DMS53 treated with DMSO at 0.1 percent for 48 hours (cell line): ENCODE measurements at regions not wholly inside any gene's neighbourhood (a gene's known extent, or its start where the extent isn't known, plus 50 kb on each side); places are given as distances from the start of the nearest gene placed in this dataset.

Source experiments
- DNase-seq: peaks from one replicate; lab custom pipeline; 2025; ENCODE audit not compliant: unreplicated experiment; lab: John Stamatoyannopoulos, UW

DNA sequence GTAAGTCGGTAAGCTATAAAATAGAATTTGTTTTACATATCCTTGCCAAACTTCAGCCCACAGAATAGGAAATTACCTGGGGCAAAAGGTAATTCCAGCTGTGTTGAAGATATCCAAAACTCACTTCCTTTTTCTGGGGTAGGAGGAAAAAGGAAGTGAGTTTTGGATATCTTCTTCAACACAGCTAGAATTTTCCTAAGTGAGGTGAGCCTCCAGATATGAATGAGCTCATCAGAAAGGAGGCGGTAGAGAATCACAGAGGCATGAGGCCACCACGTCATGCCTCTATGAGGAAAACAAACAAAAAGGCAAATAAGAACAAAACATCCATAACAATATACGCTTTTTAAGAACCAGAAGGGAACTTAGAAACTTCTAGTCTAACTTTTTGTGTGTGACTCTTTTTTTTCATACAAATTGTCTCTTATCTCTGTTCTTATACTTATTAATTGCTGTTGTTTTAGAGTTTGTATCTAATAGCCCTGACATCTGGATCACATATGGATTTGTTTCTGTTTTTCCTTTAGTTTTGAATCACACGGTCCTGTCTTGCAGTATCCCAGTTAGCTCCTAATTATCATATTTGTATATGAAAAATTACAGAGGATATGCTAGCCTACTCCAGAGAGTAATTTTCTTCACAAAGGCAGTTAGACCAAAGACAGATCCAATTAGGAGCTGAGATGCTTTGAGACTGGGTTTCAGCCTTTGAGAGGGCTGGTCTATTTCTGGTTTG lies 104.5 kb downstream of the RBM43 start:
- no peak for DNase-seq

DNA sequence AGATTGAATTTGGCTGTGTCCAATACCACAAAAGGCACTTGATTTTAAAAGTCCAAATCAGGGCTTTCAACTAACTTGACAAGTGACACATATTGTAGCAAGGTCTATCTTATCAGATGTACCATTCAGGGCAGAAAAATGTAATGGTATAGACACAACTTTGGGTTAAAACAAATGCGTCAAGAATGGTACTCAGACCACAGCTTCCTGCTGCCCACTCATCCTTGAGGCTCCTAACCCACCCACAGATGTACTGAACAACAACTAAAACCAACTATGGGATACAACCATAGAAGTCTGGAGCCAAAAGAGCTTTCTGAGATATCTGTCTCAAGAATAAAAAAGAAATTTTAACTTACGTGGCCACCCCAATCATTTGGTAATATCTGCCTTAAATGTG lies 105.2 kb downstream of the RBM43 start:
- no peak for DNase-seq

DNA sequence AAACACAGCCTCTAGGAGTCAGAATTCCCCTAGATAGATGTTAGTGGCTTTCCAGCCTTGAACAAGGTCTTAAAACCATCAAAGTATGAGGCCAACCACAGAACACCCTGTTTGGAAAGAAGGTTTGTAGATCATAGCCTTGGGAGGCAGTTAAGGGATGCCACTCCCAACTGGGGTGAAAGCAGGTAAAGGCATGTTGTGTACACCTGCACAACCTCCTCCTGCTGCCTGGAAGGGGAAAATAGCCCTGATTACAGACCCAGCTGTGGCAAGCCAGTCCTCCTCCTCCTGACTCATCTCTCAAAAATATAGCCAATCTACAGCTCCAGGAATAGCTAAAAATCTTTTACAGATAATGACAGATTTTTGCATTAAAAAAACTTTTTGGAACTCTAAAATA lies 108.1 kb downstream of the RBM43 start:
- DNase-seq = no peak

DNA sequence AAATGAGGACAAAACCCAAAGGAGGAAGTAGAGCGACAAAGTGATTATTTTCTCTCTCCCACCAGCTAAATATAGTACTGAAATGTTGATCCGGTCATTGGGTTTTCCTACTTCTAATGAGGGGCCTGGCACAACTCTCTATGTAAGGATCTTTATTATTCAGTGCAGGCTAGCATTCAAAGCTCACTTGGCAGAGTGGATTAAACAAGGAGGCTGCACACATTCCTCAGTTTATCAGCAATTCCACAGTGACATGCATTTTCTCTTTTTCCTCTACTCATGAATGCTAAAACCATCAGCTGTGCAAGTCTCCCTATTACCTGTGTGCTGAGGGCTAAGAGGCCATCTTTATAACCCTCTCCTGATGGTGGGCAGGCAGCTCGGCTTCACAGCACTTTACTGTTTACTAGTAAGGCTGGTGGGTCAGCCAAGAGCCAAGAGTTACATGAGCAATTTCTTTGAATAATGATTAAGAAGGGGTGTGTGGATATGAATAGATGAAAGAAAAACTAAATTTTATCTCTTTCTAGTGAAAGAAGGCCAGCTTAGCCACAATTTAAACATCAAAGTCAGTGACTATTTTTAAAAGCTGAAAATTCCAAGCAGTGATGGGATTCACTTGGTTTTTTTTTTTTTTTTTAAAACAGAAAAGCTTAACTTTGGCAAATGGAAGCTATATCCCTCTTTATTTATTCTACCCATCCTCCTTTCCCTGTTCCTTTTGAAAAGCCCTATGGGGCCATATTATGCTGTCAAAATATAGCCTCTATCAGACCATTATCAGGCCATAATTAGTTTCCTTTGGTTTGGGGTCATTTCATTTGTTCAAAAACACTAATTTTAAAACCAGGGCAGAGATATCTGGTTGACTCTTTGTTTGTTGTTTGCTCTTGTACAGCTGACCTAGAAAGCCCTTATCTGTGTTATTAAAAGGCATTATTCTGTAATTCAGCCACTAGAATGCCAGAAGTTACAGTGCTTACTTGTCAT lies 111.0 kb downstream of the RBM43 start:
- DNase-seq = no peak

DNA sequence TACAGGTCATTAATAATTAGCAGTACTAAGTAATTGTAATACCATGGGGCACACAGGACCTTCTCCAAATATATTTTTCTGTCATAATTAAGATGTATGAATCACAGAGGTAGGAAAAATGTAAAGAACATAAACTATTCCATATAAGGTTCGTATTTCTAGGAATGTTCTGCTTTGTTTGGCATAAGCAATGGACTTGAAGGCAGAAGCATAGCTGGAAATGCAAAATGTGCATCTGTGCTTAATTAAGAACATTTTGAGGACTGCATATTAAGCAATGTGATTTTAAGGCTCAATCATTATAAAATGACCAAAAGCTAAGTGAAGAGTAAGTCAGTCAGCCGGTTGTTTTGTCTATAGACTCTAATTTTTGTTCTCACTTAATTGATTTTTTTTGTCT lies 123.2 kb downstream of the RBM43 start:
- DNase-seq = no peak

DNA sequence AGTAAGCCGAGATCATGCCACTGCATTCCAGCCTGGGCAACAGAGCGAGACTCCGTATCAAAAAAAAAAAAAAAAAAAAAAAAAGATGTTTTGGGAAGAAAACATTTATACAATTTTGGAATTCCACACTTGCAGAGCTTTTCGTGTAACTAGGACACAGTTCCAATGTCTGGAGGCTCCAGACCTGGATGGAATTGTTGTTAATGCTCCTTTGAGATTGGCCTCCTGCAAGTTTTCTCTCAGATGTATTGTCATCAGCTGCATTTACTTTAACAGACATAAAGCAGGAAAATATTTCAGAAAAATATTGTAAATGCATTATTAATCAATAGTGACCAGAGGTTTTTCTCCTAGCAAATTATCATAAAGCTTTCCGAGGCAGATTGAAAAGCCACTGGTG lies 124.1 kb downstream of the RBM43 start:
- DNase-seq = no peak

DNA sequence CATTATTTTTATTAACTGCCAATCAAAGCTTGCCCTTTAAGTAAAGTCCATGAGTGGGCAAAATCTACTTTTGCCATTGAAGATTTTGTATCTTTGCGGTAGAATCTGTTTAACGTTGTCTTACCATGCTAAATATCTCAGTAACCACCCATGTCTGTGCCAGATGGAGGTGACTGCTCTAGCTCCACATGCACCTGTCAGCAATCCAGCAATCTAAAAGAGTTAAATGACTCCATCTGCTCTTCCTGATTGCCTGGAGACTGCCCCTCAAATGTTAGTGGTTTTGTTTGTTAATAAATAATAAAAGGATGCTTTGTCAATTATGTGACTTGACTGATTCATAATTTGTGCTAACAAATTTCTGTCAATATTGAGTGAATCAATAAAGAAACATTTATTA lies 141.7 kb downstream of the RBM43 start:
- no peak for DNase-seq

DNA sequence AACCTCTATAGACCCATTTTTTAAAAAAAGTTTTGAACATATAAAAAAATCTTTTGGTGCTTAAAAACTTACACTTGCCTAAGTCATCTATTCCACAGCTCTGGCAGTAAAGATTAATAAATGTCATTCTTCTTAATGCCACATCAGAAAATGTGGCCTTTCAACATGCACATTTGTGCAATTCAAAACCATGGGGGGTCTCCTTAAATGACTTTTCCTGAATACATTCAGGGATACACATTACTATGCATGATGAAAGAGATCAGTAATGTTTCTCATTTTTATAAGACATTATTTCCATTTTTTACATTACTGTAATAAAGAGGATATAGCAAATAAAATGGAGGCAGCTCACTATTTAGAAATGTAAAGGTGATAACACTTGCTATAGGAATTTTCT lies 142.3 kb downstream of the RBM43 start:
- no peak for DNase-seq

DNA sequence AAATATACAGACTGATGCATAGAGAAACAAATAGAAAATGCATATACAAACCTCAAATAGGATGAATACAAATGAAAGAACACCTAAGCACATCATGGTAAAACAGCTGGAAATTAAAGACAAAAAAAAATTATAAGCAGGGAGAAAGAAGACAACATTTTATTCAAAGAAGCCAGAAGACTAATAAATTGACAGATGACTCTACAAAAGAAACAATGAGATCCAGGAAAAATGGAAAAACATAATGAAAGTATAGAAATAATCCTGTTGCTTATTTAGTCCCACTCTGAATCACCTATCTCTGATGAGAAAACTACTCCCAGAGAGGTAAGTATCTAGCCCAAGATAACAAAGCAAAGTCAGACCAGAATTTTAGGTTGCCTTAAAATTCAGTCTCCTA lies 143.4 kb downstream of the RBM43 start:
- DNase-seq = no peak

DNA sequence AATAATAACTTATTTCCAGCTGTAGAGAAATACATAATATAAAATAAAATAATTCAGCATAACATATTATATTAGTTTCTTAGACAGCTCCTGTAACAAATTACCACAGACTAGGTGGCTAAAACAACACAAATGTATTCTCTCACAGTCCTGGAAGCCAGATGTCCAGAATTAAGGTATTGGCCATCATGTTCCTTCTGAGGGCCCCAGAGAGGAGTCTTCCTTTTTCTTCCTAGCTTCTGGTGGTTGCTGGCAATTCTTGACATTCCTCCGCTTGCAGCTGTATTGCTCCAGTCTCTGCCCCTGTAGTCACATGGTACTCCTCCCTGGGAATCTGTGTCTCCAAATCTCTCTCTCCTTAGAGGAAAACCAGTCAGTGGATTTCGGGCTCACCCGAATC lies 146.8 kb downstream of the RBM43 start:
- no peak for DNase-seq

DNA sequence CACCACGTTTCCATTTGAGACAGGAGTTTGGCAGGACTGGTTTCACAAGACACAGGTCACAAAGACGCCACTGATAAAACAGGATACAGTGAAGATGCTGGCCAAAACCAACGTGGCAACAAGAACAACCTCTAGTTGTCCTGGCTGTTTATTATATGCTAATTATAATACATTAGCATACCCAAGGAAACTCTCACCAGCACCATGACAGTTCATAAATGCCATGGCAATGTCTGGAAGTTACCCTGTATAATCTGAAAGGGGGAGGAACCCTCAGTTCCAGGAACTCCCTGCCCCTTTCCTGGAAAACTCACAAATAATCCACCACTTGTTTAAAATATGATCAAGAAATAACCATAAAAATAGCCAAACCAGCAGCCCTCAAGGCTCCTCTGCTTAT lies 148.3 kb downstream of the RBM43 start:
- no peak for DNase-seq

DNA sequence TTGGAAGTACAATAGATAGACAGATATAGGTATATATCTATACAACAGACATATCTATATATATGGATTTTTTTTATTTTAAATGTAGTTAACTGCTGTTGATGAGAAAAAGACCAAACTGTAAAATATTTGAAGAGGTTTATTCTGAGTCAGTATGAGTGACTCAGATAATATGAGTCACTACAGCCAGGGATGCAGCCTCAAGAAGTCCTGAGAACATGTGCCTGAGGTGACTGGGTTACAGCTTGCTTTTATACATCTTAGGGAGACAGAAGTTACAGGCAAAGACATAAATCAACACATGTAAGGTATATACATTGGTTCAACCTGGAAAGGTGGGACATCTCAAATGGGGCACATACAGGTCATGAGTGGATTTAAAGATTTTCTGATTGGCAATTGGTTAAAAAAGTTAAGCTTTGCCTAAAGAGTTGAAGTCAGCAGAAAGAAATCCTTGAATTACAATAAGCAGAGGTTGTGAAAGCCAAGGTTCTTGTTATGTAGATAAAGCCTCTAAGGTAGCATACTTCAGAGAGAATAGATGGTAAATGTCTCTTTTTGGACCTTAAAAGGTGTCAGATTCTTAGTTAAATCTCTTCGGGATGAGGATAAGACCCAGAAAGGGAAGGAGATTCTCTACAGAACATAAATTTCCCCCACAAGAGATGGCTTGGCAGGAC lies 149.9 kb downstream of the RBM43 start:
- no peak for DNase-seq

DNA sequence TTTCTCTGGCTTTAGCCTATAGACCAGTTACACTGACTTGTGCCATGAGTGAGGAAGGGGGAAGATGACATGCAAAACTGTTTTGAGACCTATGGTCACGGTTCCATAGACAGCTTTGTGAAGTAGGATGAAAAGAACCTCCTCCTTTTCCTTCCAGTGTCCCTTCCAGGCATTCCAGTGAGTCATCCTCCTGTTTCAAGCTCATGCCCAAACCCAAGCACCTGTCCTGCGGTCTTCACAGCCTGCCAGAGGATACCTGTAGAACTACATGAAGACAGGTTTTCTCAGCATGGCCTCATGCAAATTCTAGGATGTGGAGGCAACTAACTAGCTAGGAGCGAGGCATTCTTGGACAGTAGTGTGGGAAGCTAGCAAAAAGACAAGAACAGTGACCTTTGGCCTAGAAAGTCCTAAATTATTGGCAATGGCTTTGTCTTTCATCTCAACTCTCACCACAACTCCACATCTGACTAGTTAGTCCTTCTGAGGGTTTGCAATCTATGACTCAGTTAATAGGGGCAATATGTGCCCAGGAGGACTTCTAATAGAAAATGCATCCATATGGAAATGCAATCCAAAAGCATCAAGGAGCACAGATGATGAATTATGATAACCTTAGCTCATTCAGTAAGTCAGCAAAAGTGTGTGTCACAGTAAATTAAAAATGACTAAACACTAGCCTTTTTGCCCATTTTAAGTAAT lies 154.7 kb downstream of the RBM43 start:
- DNase-seq = no peak

DNA sequence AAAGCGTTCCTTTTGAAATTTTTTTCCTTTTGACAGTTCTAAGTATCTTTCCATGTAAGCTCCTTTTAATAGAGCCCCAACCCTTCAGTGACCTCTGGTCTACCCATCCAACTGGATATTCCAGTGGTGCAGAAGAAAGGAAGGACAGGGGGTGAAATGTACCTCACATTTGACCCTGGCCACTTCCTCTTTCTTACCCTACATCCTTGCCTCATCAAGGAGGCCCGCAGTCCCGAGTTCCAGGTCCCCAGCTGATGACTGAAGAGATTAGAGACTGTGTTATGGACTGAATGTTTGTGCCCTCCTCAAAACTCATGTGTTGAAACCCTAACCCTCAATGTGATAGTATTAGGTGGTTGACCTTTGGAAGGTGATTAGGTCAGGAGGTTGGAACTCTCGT lies 158.1 kb downstream of the RBM43 start:
- no peak for DNase-seq

DNA sequence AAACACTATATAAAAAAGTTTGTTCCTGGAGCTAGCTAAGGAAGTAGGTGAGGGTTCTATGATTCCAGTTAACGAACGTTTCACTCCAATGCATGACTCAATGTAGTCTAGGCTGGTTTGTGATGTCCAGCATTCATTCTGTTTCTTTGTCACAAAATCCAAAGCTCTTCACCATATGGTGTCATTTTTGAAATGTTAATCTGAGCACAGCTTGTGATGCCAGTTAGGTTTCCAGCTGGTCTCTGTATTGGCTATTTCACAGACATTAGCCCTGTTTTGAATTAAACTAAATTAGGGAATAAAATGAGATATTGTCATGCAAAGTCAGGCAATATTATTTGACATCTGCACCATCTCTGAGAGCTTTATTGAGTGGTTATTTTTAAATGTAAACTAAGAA lies 159.4 kb downstream of the RBM43 start:
- no peak for DNase-seq

DNA sequence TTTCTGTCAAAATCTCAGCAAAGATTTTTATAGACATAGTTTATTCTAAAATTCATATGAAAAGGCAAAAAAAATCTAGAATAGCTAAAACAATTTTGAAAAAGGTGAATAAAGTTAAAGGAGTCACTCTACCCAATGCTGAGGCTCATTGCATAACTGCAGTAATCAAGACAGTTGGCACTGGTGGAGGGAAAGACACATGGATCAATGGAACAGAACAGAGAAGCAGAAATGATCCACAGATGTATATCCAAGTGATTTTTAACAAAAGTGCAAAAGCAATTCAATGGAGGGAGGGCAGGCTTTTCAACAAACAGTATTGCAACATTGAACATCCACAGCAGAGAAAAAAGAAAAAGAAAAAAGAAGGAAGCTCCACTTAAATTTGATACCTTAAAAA lies 162.8 kb downstream of the RBM43 start:
- no peak for DNase-seq

DNA sequence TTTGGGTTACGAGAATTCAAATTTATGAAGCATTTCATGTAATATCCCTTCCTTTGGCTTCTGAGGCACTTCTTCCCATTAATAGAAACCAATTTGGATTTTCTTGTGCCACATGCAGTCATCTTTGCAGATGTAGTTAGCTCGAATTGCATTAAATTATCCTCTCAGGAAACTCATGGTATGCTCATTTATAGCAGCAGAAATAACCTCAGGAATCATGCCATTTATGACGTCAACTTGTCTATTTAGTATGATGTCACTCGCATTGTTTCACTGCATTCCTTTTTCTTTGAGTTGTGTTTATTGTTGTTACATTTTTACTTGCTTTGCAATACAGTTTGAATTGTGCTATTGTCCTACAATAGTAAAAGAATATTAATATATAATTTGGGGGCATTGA lies 163.8 kb downstream of the RBM43 start:
- no peak for DNase-seq

DNA sequence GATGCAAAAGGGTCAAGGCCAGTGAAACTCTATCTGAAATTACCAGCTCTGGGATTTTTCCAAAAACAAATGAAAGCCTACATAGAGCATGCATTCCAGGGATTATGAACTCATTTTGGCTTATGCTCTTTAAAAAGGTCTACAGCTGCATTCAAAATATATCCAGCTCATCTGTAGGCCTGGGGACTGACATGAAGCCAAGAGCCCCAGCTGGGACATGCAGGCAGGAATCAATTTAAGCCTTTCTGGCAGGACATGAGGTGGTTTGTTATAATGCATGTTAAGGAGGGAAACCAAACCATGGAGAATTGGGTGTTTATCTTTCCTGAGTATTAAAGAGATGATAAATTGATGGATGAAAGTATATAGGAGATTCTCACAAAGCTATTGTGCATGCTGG lies 164.5 kb downstream of the RBM43 start:
- DNase-seq = no peak

DNA sequence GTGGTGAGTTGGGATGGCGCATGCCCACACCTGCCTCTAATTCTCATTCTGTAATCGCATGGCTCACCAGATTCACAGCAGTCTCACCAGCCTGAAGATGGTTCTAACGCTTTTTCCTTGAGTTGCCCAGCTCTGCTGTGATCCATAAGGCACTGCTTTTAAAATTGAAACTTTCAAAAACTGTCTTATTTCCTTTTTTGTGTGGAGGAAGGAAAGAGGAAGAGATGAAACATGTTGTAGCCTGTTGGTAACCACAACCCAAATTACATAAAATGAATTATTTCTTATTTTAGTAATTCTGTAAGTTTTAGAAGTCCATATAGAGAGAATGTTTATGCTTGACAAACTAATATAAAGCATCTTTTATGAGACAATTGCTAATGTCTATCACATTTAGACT lies 165.4 kb downstream of the RBM43 start:
- no peak for DNase-seq

DNA sequence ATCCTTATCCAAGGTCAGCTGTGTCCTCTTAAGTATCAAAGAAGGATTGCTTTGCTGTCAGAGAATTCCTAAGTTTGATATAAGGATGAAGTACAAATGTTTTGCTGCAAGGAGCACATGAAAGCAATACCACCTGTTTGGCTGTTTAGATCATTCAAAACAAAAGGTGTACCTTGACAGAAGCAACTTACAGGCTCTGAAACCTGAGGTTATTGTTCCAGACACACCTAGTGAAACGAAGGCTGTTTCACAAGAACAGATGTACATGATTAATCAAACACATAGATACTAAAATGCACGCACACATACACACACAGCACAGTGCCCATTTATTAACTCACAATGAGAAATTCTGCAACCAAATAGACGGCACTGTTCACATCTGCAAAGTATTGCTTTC lies 166.2 kb downstream of the RBM43 start:
- no peak for DNase-seq

DNA sequence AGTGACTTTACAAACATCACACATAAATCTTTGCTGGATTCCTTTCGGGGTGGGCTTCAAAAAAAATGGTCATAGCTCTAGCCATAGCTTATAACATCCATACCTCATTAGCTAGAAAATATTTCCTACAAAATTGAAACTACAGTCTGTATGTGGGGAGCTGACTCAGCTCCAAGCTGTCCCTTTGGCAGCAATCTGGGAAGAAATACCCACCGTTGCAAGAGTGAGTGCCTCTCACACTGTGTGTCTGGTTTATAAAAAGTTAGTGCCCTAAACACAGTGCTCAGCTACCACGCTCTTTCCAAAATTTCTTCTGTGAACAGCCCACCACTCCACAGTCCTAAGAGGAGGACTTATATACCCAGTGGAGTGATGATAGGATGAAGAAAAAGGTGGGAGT lies 170.1 kb downstream of the RBM43 start:
- no peak for DNase-seq
